ENCODE measurements at regions not wholly inside any gene's neighbourhood (a gene's known extent, or its start where the extent isn't known, plus 50 kb on each side); places are given as distances from the start of the nearest gene placed in this dataset.

DNA sequence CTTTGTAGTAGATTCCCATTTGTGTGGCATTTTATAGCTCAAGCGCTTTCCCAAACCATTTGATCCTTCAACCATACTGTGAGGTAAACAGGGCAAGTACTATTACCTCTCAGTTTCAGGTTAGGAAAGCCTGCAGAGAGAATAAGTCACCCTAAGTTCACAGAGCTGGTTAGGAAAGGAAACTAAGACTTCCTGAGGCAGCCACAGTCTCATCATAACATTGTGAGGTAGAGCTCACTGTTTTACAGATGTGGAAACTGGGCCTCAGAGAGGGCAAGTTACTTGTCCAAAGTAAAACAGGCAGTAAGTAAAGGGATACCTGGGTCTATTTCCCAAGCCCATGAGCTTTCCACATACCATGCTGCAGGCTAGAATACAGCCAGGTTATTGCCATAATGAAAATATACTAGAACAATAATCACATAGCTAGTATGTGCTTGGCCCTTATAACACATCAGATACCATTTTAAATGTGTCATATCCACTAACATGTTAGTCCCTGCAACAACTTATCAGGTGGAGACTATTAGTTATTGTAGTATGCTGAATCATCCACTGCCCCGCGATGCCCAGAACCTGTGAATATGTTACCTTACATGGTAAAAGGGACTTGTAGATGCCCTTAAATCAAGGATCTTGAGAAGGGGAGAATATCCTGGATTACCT, 150.9 kb upstream of the GRIP1 start:
- Histone ChIP-seq H3K4me3 (ENCODE audit: low read depth, low read length, poor library complexity, severe bottlenecking) (no peak overlapping the region), H4K20me1 (ENCODE audit: insufficient read depth, low read length) (no peaks in the 10 kb centered on the region), H2AFZ (ENCODE audit: low read length) (no peak overlapping the region), H3K9me2 (ENCODE audit: insufficient read depth, low read length) (no peaks in the 10 kb centered on the region), H3K4me2 (ENCODE audit: low read length) (no peak overlapping the region), H3K4me1 (ENCODE audit: insufficient read depth, low read length, poor library complexity, severe bottlenecking) (no peaks in the 10 kb centered on the region), H3K79me2 (ENCODE audit: insufficient read depth, low read depth, low read length) (no peaks in the 10 kb centered on the region), H3K27ac (ENCODE audit: low read depth, low read length, poor library complexity, severe bottlenecking) (no peak overlapping the region), H3K36me3 (ENCODE audit: insufficient read depth, low read length) (no peaks in the 10 kb centered on the region), H3K9me3 (ENCODE audit: low read length) (no peaks in the 10 kb centered on the region)
- ChIA-PET POLR2A (interaction anchor here (0.5 to 0.6 kb wide), 2 partner anchors 114 to 452 kb away, joined by 3 read pairs; no protein-coding TSS in a partner anchor), CTCF (ENCODE audit: unreplicated experiment) (no interaction called here)
- no peak for TF ChIP-seq EZH2phosphoT487 (IDR thresholded peaks at IDR 0.05; ENCODE audit: borderline replicate concordance, low read depth, low read length)
- no peak for TF ChIP-seq CTCF (conservative IDR thresholded peaks at IDR 0.05; ENCODE audit: low read length)
- DNase-seq (ENCODE audit: low spot score), result no peak
- intact Hi-C loops (cut with micrococcal nuclease; ENCODE audit: unreplicated experiment), result no loop called here
- no TSS peak for BruUV-seq (replicated peaks)

- Histone ChIP-seq H3K27ac (ENCODE audit: low read depth, low read length, poor library complexity, severe bottlenecking) (no peak overlapping the region), H3K4me3 (ENCODE audit: low read depth, low read length, poor library complexity, severe bottlenecking) (no peak overlapping the region), H3K4me2 (ENCODE audit: low read length) (no peak overlapping the region), H3K9me3 (ENCODE audit: low read length) (no peaks in the 10 kb centered on the region), H3K4me1 (ENCODE audit: insufficient read depth, low read length, poor library complexity, severe bottlenecking) (no peaks in the 10 kb centered on the region), H3K9me2 (ENCODE audit: insufficient read depth, low read length) (no peaks in the 10 kb centered on the region), H2AFZ (ENCODE audit: low read length) (no peak overlapping the region), H3K36me3 (ENCODE audit: insufficient read depth, low read length) (no peaks in the 10 kb centered on the region), H3K79me2 (ENCODE audit: insufficient read depth, low read depth, low read length) (no peaks in the 10 kb centered on the region), H4K20me1 (ENCODE audit: insufficient read depth, low read length) (no peaks in the 10 kb centered on the region)
- intact Hi-C loops (cut with micrococcal nuclease; ENCODE audit: unreplicated experiment), result no loop called here
- no peak for DNase-seq (ENCODE audit: low spot score)
- BruUV-seq (replicated peaks), result no TSS peak
- ChIA-PET POLR2A (interaction anchor here (1.4 kb wide), 1 partner anchor 26 kb away, joined by 3 read pairs; no protein-coding TSS in a partner anchor), CTCF (ENCODE audit: unreplicated experiment) (no interaction called here)
- TF ChIP-seq CTCF (conservative IDR thresholded peaks at IDR 0.05; ENCODE audit: low read length) (no peak), EZH2phosphoT487 (IDR thresholded peaks at IDR 0.05; ENCODE audit: borderline replicate concordance, low read depth, low read length) (no peak)
Measured at GRCh38 chr12:66831495-66831894, 152.6 kb upstream of the GRIP1 start.

- TF ChIP-seq CTCF (conservative IDR thresholded peaks at IDR 0.05; ENCODE audit: low read length) (no peak), EZH2phosphoT487 (IDR thresholded peaks at IDR 0.05; ENCODE audit: borderline replicate concordance, low read depth, low read length) (no peak)
- ChIA-PET POLR2A (no interaction called here), CTCF (ENCODE audit: unreplicated experiment) (no interaction called here)
- H3K9me2 ChIP-seq (ENCODE audit: insufficient read depth, low read length), result no peaks in the 10 kb centered on the region
- H3K4me2 ChIP-seq (ENCODE audit: low read length), result no peak overlapping the region
- H2AFZ ChIP-seq (ENCODE audit: low read length), result no peak overlapping the region
- no peaks in the 10 kb centered on the region for H3K4me1 ChIP-seq (ENCODE audit: insufficient read depth, low read length, poor library complexity, severe bottlenecking)
- intact Hi-C loops (cut with micrococcal nuclease; ENCODE audit: unreplicated experiment), result no loop called here
- H4K20me1 ChIP-seq (ENCODE audit: insufficient read depth, low read length), result no peaks in the 10 kb centered on the region
- H3K4me3 ChIP-seq (ENCODE audit: low read depth, low read length, poor library complexity, severe bottlenecking), result no peak overlapping the region
- no peak overlapping the region for H3K27ac ChIP-seq (ENCODE audit: low read depth, low read length, poor library complexity, severe bottlenecking)
- no TSS peak for BruUV-seq (replicated peaks)
- H3K79me2 ChIP-seq (ENCODE audit: insufficient read depth, low read depth, low read length), result no peaks in the 10 kb centered on the region
- DNase-seq (ENCODE audit: low spot score), result no peak
- no peaks in the 10 kb centered on the region for H3K9me3 ChIP-seq (ENCODE audit: low read length)
- H3K36me3 ChIP-seq (ENCODE audit: insufficient read depth, low read length), result no peaks in the 10 kb centered on the region
Measured at GRCh38 chr12:66832997-66833396, 154.1 kb upstream of the GRIP1 start.
